GM11168 (cell line): ENCODE measurements at regions not wholly inside any gene's neighbourhood (a gene's known extent, or its start where the extent isn't known, plus 50 kb on each side); places are given as distances from the start of the nearest gene placed in this dataset.

Experiments used
- in situ Hi-C: fragments of 300-500 bp; cut with MboI; formaldehyde crosslinking; loops from one replicate; pipeline ENCODE4 v1.12.0; 2022; ENCODE audit warnings: low sequenced_read_pairs; ENCODE audit not compliant: unreplicated experiment

DNA sequence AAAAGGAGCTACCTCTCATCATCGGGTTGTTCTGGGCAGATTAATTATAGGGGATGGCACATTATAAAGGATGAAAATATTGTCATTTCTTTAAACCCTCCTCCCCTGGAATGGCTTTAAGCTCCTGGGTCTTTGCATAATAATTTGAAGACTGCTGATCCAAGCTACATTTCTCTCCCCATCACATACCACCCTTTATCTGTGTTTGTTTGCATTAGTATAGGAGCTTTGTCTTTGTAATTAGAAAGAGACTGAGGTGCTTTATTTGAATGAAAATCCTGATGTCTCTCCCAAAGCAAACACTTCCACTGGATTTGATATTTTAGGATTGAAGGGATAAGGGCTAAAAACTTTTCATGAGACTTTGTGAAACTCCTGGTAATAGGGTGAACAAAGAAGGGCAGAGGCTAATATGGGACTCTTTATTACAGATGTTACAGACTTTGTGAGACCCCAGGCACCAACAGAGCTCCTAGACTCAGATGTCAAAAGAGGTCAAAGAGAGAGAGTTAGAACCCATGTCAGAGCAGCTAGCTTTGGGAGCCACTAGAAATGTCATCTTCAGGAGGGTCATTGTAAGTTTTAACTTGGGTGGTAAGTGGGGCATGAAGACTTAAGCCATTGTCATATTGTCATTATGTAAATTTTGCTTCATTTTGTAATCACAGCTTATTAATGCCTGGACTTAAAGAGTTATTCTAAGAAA lies 75.3 kb upstream of the RXFP2 start:
- in situ Hi-C loops = no loop called here

DNA sequence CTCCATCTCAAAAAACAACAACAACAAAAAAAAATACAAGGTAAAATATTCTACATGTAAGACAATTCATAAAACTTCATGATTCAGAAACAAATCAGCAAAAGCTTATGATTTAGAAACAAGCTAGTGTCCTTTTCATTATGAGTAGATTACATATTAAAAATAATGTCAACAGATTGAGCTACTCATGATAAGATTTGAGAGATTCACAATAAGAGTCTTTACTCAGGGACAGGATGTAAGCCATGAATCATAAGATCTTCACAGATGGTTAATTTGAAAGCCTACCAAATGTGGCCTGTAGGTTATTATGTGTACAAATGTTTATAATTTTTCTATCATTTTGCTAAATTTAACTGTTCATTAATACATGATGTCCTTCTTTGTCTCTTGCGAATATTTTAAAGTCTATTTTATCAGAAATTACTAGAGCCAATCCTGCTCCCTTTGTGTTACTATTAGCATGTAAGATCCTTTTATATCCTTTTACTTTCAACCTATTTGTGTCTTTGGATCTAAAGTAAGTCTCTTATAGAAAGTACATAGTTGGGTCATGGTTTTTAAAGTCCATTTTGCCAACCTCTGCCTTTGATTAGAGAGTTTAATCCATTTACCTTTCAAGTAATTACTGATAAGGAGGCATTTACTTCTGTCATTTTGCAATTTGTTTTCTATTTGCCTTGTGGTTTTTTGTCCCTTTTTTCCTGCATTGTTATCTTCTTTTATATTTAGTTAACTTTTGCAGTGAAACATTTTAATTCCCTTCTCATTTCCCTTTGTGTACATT lies 68.3 kb upstream of the RXFP2 start:
- in situ Hi-C loops = no loop called here

DNA sequence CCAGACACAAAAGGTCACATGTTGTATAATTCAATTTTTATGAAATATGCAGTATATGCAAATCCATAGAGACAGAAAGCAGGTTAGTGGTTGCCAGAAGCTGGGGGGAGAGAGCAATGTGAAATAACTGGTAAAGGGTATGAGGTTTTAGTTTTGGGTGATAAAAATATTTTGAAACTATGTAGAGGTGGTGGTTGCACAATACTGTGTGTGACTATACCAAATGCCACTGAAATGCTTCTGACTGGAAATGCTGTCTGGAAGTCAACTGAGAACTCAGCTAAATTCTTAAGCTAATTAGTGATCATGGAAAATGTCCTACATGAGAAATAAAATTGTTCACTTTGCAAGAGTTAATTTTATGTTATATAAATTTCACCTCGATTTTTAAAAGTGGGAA lies 65.3 kb upstream of the RXFP2 start:
- in situ Hi-C loops = no loop called here

DNA sequence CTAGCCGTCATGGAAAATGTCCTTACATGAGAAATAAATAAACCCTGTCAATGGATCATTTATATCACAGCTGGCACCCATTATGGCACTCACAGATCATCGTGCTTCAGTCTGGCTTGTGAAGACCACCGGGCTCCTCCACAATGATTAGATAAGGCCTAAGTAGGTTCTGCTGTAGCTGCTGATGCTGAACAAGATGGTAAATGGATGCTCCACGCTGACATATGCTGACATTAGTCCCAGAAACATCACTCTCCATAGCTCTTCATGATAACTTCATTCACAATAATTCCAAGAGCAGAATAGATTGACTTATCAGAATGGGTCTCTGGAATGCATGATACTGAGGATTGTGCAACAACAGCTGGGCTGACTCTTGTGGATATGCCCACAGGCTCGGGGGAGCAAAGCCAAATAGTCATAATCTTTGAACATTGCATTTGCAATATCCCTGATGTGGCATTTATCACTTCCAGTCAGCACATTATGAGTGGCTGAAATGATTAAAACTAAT lies 63.8 kb upstream of the RXFP2 start:
- in situ Hi-C loops = no loop called here

DNA sequence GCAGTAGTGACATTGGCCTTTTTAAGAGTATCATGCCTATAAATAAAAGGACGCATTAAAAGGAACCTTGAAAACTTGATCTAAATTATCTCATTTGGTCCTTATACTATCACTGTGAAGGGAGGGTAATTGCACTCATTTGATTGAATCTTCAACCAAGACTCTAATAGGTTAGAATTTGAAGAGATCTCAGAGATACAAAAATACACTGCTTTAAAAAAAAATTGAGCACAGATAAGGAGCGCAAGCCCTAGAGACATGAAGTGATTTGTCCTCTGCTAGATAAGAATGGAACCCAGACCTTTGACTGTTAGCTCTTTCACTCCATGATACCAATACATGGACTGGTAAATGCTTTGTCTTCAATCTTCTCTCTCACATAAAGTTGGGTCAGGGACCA lies 58.2 kb upstream of the RXFP2 start:
- in situ Hi-C loops = no loop called here

DNA sequence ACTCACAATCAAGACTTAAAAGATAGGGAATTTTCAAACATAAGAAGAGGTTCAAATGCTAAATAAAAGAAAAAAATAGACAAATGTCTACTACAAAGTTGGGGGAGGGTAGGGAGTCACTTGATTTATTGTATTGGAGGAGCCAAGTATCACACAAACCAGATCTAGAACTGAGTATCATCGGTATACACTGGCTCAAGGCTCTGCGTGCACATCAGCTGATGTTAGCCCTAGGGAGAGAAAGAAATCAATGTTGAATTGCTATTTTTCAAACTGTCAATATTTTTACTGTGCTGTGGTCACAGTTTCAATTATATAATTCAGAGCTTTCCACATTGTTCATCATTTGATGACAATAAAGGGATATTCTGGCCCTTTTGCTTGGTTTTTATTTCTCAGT lies 54.9 kb upstream of the RXFP2 start:
- in situ Hi-C loops = no loop called here

DNA sequence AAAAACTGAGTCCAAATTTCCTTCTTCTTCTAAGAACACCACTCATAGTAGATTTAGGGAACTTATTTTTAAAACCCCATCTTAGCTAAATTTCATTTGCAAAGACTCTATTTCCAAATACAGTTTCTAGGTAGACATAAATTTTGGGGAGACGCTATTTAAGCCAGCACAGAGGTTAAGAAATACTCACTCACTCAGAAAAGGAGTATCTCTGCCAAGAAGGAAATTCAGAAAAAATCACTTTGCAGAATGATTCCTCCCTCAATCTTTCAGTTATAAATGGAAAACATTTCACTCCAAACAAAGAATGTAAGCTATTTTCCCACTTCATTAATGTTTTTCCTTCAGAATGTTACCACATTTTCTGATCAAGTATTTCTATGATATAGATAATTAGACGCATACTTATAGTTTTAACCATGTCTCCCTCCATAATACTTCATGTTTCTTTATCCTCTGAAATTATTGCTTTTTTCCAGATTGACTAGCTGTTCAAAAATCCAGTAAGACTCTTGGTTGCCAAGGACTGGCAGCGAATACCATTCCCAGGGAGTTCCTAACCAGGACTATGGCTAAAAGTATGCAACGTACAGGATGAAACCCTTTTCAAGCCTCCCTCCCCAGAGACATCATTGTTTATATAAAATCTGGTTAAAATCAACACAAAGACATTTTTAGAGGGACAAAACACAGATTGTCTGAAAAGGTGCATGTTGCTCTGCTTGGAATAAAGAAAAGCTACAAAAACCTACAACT lies 52.5 kb upstream of the RXFP2 start:
- in situ Hi-C loops = no loop called here
